B cell (primary cell): ENCODE measurements at regions not wholly inside any gene's neighbourhood (a gene's known extent, or its start where the extent isn't known, plus 50 kb on each side); places are given as distances from the start of the nearest gene placed in this dataset.

Experiments
- CTCF ChIP-seq: fragments of 200-600 bp; IDR thresholded peaks from one replicate; pipeline ENCODE4 v1.8.0; 2022; ENCODE audit warnings: antibody characterized with exemption, mild to moderate bottlenecking
- EZH2 ChIP-seq: IDR thresholded peaks from 2 replicates; pipeline ENCODE4 v1.6.1; 2012; ENCODE audit warnings: borderline replicate concordance, low read depth, mild to moderate bottlenecking, moderate library complexity, low read length; ENCODE audit not compliant: insufficient read depth, poor library complexity, severe bottlenecking

- TF ChIP-seq CTCF (no peak), EZH2 (no peak)
Observed at GRCh38 chr14:85195872-85196477, 334.0 kb upstream of the FLRT2 start.
